ENCODE measurements at regions not wholly inside any gene's neighbourhood (a gene's known extent, or its start where the extent isn't known, plus 50 kb on each side); places are given as distances from the start of the nearest gene placed in this dataset.

GRCh38 chr5:112551419-112552032 lies 132.4 kb upstream of the EPB41L4A start:
- H3K27ac Mint-ChIP-seq: no peak overlapping the region; the same call in 1 of the 2 replicates
- ATAC-seq (peak; percentile 71), DNase-seq (ENCODE audit: low spot score) (peak; percentile 77)
- no peak overlapping the region for H3K4me3 Mint-ChIP-seq
- 0 out of 2 replicates have a peak overlapping the region, but pooled peaks have one; percentile 12 for H2AFZ ChIP-seq
- no peaks in the 10 kb centered on the region for H3K4me1 ChIP-seq (ENCODE audit: insufficient read depth)
- no peak overlapping the region for H3K4me3 ChIP-seq
- H3K9me3 Mint-ChIP-seq: no peaks in the 10 kb centered on the region
- no peaks in the 10 kb centered on the region for H3K36me3 ChIP-seq (ENCODE audit: insufficient read depth)
- H3K27ac ChIP-seq (ENCODE audit: low read depth): no peak overlapping the region
- no peaks in the 10 kb centered on the region for H3K79me2 ChIP-seq (replicated peaks; ENCODE audit: insufficient read depth)
- H3K4me1 Mint-ChIP-seq: no peaks in the 10 kb centered on the region; the same call in 1 of the 3 replicates
- no peaks in the 10 kb centered on the region for H3F3A ChIP-seq (replicated peaks; ENCODE audit: low read depth)
- no peaks in the 10 kb centered on the region for H3K27me3 ChIP-seq (ENCODE audit: insufficient read depth)
- H3K9me2 ChIP-seq (ENCODE audit: insufficient read depth): no peaks in the 10 kb centered on the region
- no peaks in the 10 kb centered on the region for H4K20me1 ChIP-seq (replicated peaks; ENCODE audit: insufficient read depth)
- TF ChIP-seq ZNF462 (CRISPR knock-in tag; IDR thresholded peaks at IDR 0.05) (no peak), ZNF331 (CRISPR knock-in tag; IDR thresholded peaks at IDR 0.05; ENCODE audit: low read depth) (no peak), CTCF (conservative IDR thresholded peaks at IDR 0.05; ENCODE audit: low read depth in 2 of 2) (peak; percentile 78 to 89)
- peaks cover 3% of the 10 kb centered on the region for H3K27me3 Mint-ChIP-seq (ENCODE audit: insufficient read depth, low read depth, poor library complexity)
- no peak overlapping the region for H3K4me2 ChIP-seq
- no peaks in the 10 kb centered on the region for H3K36me3 Mint-ChIP-seq (ENCODE audit: low read depth)

Measured in GM23338 (cell line).